ENCODE measurements at regions not wholly inside any gene's neighbourhood (a gene's known extent, or its start where the extent isn't known, plus 50 kb on each side); places are given as distances from the start of the nearest gene placed in this dataset.

DNA sequence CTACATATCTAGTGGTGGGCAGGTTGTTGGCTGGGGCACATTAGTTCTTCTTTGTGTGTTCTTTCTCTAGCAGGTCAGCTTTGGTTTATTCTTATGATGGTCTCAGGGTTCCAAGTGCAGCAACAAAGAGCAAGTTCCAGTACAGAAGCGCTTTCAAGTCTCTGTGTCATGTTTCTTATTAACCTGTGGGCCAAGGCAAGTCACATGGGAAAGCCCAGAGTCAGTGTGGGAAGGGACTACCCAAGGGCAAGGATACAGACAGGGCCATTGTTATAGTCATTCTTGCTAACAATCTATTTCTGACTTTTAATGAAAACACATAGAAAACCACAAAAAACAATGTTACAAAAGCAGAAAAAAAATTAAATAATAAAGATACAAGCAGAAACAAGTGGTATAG lies 754.6 kb downstream of the TBC1D22A start:
- Histone ChIP-seq H3K36me3 (no peaks in the 10 kb centered on the region), H3K27ac (no peak overlapping the region), H3K4me3 (no peak overlapping the region), H3K27me3 (peaks cover 0 to 6% (median 0%) of the 10 kb centered on the region in 9 donors), H3K4me1 (no peaks in the 10 kb centered on the region), H3K9me3 (peaks cover 0 to 7% (median 0%) of the 10 kb centered on the region in 12 donors)
- ATAC-seq, result no peak
- TF ChIP-seq POLR2A (IDR thresholded peaks at IDR 0.05), result no peak
- TF ChIP-seq, protein P1, sequence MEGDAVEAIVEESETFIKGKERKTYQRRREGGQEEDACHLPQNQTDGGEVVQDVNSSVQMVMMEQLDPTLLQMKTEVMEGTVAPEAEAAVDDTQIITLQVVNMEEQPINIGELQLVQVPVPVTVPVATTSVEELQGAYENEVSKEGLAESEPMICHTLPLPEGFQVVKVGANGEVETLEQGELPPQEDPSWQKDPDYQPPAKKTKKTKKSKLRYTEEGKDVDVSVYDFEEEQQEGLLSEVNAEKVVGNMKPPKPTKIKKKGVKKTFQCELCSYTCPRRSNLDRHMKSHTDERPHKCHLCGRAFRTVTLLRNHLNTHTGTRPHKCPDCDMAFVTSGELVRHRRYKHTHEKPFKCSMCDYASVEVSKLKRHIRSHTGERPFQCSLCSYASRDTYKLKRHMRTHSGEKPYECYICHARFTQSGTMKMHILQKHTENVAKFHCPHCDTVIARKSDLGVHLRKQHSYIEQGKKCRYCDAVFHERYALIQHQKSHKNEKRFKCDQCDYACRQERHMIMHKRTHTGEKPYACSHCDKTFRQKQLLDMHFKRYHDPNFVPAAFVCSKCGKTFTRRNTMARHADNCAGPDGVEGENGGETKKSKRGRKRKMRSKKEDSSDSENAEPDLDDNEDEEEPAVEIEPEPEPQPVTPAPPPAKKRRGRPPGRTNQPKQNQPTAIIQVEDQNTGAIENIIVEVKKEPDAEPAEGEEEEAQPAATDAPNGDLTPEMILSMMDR (IDR thresholded peaks at IDR 0.05), result no peak
- no peak for DNase-seq
- 43 to 56% (median 55%) methylated on average over 1 of the region's 1 CpG for WGBS, 4 donors
- intact Hi-C loops (cut with DNase I), result no loop called here

DNA sequence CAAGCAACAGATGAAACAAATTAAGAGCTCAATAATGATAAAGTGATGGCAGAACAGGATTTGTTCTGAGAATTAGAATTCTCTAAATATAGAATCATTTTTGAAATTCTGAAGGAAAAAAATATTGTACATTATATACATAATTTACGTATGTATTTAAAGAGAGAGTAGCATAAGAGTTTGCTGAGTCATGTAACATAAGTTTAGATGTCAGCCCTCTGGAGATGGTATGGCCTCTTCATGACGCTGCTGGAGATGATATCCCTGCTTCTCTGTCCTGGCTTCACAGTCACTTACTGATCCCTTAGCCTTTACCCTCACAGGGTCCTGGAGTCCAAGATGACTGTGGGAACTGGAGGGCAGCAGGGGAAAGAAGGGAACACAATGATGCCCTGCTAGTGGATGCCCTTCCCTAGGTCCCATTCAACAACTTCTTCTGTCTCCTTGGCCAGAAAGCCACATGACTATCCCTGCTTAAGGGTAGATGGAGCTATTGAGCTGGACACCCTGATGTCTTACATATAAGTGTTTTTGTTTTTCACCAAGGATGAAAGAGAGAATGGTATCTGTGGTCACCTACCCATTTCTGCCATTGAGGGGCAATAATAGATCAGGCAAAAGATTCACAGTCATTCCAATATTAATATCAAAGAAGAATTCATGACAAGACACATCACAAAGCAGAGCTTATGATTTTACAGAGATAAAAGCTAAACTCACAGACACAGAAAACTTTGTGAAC lies 753.1 kb downstream of the TBC1D22A start:
- Histone ChIP-seq H3K4me3 (no peak overlapping the region), H3K27me3 (peaks cover 0 to 6% (median 0%) of the 10 kb centered on the region in 9 donors), H3K36me3 (no peaks in the 10 kb centered on the region), H3K9me3 (peaks cover 0 to 7% (median 0%) of the 10 kb centered on the region in 12 donors), H3K4me1 (no peaks in the 10 kb centered on the region), H3K27ac (no peak overlapping the region)
- WGBS, 4 donors, result 81 to 84% (median 82%) methylated on average over 2 of the region's 2 CpGs
- intact Hi-C loops (cut with DNase I), result no loop called here
- no peak for ATAC-seq
- DNase-seq, result no peak
- TF ChIP-seq POLR2A (IDR thresholded peaks at IDR 0.05), result no peak
- TF ChIP-seq, protein P1 (IDR thresholded peaks at IDR 0.05), result no peak

DNA sequence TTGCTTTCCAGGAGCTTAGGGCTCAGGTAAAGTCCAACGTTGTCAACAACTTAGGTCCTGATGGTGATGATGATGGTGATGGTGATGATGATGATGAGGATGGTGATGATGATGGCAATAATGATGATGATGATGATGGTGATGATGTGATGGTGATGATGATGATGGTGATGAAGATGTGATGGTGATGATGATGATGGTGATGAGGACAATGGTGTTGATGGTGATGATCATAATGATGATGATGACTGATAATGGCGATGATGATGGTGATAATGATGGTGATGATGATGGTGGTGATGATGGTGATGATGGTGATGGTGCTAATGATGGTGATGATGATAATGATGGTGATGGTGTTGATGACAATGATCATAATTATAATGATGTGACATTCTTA lies 750.2 kb downstream of the TBC1D22A start:
- Histone ChIP-seq H3K36me3 (no peaks in the 10 kb centered on the region), H3K27ac (no peak overlapping the region), H3K4me1 (no peaks in the 10 kb centered on the region), H3K27me3 (peaks cover 0 to 3% (median 0%) of the 10 kb centered on the region in 9 donors), H3K9me3 (peaks cover 0 to 6% (median 0%) of the 10 kb centered on the region in 12 donors), H3K4me3 (no peak overlapping the region)
- DNase-seq, result no peak
- ATAC-seq, result no peak
- WGBS, 4 donors, result 55 to 69% (median 64%) methylated on average over 2 of the region's 2 CpGs
- intact Hi-C loops (cut with DNase I), result no loop called here
- TF ChIP-seq, protein P1 (IDR thresholded peaks at IDR 0.05), result no peak
- TF ChIP-seq POLR2A (IDR thresholded peaks at IDR 0.05), result no peak

DNA sequence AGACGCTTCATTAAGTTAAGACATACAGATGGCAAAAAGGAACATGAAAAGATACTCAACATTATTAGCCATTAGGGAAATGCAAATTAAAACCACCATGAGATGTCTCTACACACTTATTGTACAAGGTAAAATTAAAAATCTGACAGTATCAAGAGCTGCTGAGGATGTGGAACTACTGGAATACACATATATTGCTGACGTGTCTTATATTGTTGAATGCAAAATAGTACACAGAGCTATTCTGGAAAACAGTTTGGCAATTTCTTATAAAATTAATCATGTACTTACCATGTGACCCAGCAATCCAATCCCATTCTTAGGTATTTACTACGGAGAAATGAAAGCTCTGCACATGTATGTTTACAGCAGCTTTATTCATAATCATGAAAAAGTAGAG lies 742.5 kb downstream of the TBC1D22A start:
- TF ChIP-seq, protein P1 (IDR thresholded peaks at IDR 0.05), result no peak
- TF ChIP-seq POLR2A (IDR thresholded peaks at IDR 0.05), result no peak
- ATAC-seq, result no peak
- DNase-seq, result no peak
- H3K27ac ChIP-seq, result no peak overlapping the region
- intact Hi-C loops (cut with DNase I), result no loop called here
- no peaks in the 10 kb centered on the region for H3K36me3 ChIP-seq
- no peak overlapping the region for H3K4me3 ChIP-seq
- WGBS, 4 donors, result 73 to 80% (median 78%) methylated on average over 3 of the region's 3 CpGs
- no peaks in the 10 kb centered on the region for H3K4me1 ChIP-seq
- peaks cover 0 to 22% (median 11%) of the 10 kb centered on the region in 12 donors for H3K9me3 ChIP-seq
- H3K27me3 ChIP-seq, result peaks cover 0 to 3% (median 0%) of the 10 kb centered on the region in 9 donors

All from heart left ventricle (tissue), 16 donors.